ENCODE measurements at regions not wholly inside any gene's neighbourhood (a gene's known extent, or its start where the extent isn't known, plus 50 kb on each side); places are given as distances from the start of the nearest gene placed in this dataset.

DNA sequence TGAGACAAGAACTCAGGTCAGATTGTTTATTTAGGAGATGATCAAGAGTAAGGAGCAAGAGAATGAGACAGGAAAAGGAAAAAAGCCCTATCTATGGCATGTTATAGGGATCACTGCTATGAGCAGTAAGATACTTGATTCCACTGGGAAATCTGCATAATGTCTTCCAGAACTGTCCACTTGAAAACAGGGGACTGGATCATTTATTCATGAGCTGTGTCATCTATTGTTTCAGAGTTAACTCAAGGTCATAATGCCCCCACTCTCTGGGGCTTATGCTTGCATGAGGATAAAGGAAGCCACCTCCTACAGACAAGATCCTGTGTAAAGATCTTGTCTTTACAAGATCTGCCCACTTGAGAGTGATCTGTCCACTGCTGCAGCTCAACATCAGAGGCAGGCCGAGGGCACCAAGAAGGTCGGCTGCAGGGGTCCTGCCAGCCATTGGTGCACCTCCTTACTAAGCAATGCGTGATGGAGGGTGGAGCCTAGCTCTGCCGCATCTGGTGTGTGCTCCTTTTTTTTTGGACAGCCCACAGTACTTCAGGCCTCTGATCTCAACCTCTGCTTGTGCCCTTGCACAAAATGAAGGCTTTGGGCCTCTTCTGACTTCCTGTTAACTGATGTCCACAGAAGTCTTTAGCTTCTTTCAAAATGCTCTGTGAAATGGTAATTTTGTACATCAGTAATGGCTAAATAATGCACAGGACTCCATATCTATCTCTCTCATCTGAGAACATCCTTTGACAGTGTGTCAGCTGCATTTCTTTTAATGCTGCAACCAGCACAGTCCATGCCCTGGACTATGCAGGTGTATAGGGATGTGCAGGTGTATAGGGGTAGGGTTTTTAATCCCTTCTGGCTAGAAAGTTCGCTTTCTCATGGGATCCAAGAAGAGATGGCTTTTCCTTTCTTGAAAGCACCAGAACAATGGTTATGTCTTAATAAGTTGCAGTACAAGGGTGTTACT, 95.9 kb upstream of the TRPC3 start:
- intact Hi-C loops (cut with DNase I; ENCODE audit: low total_unique reads): no loop called here
- 62 to 88% (median 80%) methylated on average over 5 of the region's 5 CpGs for WGBS, 5 donors
- no peak overlapping the region for H3K27ac ChIP-seq
- TF ChIP-seq POLR2AphosphoS5 (IDR thresholded peaks at IDR 0.05) (no peak), POLR2A (IDR thresholded peaks at IDR 0.05) (no peak)
- TF ChIP-seq, protein P1, sequence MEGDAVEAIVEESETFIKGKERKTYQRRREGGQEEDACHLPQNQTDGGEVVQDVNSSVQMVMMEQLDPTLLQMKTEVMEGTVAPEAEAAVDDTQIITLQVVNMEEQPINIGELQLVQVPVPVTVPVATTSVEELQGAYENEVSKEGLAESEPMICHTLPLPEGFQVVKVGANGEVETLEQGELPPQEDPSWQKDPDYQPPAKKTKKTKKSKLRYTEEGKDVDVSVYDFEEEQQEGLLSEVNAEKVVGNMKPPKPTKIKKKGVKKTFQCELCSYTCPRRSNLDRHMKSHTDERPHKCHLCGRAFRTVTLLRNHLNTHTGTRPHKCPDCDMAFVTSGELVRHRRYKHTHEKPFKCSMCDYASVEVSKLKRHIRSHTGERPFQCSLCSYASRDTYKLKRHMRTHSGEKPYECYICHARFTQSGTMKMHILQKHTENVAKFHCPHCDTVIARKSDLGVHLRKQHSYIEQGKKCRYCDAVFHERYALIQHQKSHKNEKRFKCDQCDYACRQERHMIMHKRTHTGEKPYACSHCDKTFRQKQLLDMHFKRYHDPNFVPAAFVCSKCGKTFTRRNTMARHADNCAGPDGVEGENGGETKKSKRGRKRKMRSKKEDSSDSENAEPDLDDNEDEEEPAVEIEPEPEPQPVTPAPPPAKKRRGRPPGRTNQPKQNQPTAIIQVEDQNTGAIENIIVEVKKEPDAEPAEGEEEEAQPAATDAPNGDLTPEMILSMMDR (IDR thresholded peaks at IDR 0.05 in 8 of 11, conservative IDR thresholded peaks at IDR 0.05 in 3 of 11): no peak
- no peak overlapping the region for H3K4me3 ChIP-seq
- no peaks in the 10 kb centered on the region for H3K4me1 ChIP-seq
- H3K27me3 ChIP-seq (replicated peaks in 1 of 7): no peaks in the 10 kb centered on the region
- no peaks in the 10 kb centered on the region for H3K9me3 ChIP-seq
- no peak for DNase-seq
- H3K36me3 ChIP-seq: no peaks in the 10 kb centered on the region

DNA sequence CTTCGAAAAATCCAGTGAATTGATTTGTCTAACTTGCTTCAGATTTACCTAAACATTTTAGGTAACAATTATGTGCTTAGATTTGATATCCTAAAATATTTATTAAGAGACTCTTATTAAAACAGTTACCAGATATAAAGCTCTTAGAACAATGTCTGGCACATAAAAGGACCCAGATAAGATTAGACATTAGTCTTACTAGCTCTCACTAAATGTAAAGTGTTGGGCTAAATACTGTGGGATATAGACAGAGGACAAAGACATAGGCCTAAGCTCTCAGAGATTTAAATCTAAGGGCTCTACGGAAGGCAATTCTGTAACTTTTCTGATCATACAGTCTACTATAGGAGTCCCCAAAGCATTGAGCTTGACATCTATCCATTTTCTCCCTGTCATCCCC, 94.4 kb upstream of the TRPC3 start:
- Histone ChIP-seq H3K4me1 (no peaks in the 10 kb centered on the region), H3K9me3 (no peaks in the 10 kb centered on the region), H3K27me3 (replicated peaks in 1 of 7) (no peaks in the 10 kb centered on the region), H3K36me3 (no peaks in the 10 kb centered on the region), H3K4me3 (no peak overlapping the region), H3K27ac (no peak overlapping the region)
- intact Hi-C loops (cut with DNase I; ENCODE audit: low total_unique reads): no loop called here
- DNase-seq: no peak
- 84 to 97% (median 90%) methylated on average over 2 of the region's 2 CpGs for WGBS, 5 donors
- TF ChIP-seq, protein P1 (IDR thresholded peaks at IDR 0.05 in 8 of 11, conservative IDR thresholded peaks at IDR 0.05 in 3 of 11): no peak
- TF ChIP-seq POLR2A (IDR thresholded peaks at IDR 0.05) (no peak), POLR2AphosphoS5 (IDR thresholded peaks at IDR 0.05) (no peak)

DNA sequence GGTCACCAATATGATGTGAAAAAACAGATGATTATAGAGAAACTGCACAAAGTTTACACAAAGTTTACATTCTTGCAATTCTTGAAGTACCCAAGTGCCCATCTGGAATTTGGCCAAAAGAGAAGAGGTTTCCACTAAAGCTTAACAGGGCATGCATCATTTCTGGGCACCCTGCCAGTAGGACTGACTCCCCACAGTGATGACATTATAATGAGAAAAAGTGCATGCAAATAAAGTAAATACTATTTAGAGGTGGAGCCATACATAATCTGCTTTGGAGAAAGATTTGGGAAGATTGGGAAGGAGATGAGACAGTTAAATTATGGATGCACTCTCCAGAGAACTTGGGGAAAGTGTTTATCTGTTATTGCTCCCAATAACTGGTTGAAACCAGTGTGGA, 93.7 kb upstream of the TRPC3 start:
- no peak overlapping the region for H3K4me3 ChIP-seq
- no peak for DNase-seq
- intact Hi-C loops (cut with DNase I; ENCODE audit: low total_unique reads): no loop called here
- H3K9me3 ChIP-seq: no peaks in the 10 kb centered on the region
- H3K4me1 ChIP-seq: no peaks in the 10 kb centered on the region
- no peak overlapping the region for H3K27ac ChIP-seq
- TF ChIP-seq POLR2AphosphoS5 (IDR thresholded peaks at IDR 0.05): no peak
- TF ChIP-seq, protein P1 (IDR thresholded peaks at IDR 0.05 in 8 of 11, conservative IDR thresholded peaks at IDR 0.05 in 3 of 11): no peak
- TF ChIP-seq POLR2A (IDR thresholded peaks at IDR 0.05): no peak
- H3K27me3 ChIP-seq (replicated peaks in 1 of 7): no peaks in the 10 kb centered on the region
- no peaks in the 10 kb centered on the region for H3K36me3 ChIP-seq

DNA sequence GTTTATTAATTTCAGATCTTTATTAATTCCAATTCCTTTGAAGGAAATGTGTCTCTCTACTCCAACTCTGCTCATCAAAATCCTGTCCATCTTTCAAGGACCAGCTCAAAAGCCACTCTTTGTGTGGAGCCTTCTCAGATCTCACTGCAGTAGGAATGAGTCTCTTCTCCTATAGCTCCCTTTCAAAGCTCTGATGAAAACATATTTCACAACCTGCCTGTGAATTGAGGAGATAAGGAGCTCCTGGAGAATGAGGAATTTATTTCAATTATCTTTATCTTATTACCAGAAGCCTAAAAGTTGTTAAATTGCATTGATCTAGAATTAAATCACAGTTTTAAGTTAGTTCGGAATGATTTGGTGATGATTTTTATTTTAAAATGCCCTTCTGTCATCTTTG, 92.6 kb upstream of the TRPC3 start:
- TF ChIP-seq POLR2AphosphoS5 (IDR thresholded peaks at IDR 0.05): no peak
- TF ChIP-seq POLR2A (IDR thresholded peaks at IDR 0.05): no peak
- TF ChIP-seq, protein P1 (IDR thresholded peaks at IDR 0.05 in 8 of 11, conservative IDR thresholded peaks at IDR 0.05 in 3 of 11): no peak
- 80 to 88% (median 86%) methylated on average over 1 of the region's 1 CpG for WGBS, 5 donors
- no peak overlapping the region for H3K4me3 ChIP-seq
- H3K27ac ChIP-seq: no peak overlapping the region
- no peaks in the 10 kb centered on the region for H3K4me1 ChIP-seq
- H3K9me3 ChIP-seq: no peaks in the 10 kb centered on the region
- H3K27me3 ChIP-seq (replicated peaks in 1 of 7): no peaks in the 10 kb centered on the region
- intact Hi-C loops (cut with DNase I; ENCODE audit: low total_unique reads): no loop called here
- H3K36me3 ChIP-seq: no peaks in the 10 kb centered on the region
- DNase-seq: no peak

Data from spleen (tissue), 11 donors.